Left lung (tissue), 4 donors: ENCODE measurements at regions not wholly inside any gene's neighbourhood (a gene's known extent, or its start where the extent isn't known, plus 50 kb on each side); places are given as distances from the start of the nearest gene placed in this dataset.
"Not testable (repeated sequence)": the region's sequence is repeated elsewhere in the genome, so short reads cannot be mapped to it uniquely, and the experiment has no call there.

Source experiments
- ATAC-seq: fragments of 200-7000 bp; cut with Tn5 transposase; one replicate; pipeline ENCODE4 v1.9.1; 2020; ENCODE audit warnings: moderate library complexity
- DNase-seq, 4 donors: peaks; one replicate each; pipeline ENCODE4 v3.0.0-alpha.2; 2013 to 2020
- H3K27ac ChIP-seq, 2 donors: fragments of 200-600 bp; sonication (generic) in 1 of 2; one replicate each; pipeline versions ENCODE4 v1.5.0 to v1.8.0; 2020 to 2021
- H3K27me3 ChIP-seq, 2 donors: fragments of 200-600 bp; sonication (generic) in 1 of 2; one replicate each; pipeline versions ENCODE4 v1.5.0 to v1.8.0; 2020 to 2021
- H3K36me3 ChIP-seq, 2 donors: fragments of 200-600 bp; sonication (generic) in 1 of 2; one replicate each; pipeline versions ENCODE4 v1.5.0 to v1.8.0; 2020 to 2021
- H3K4me1 ChIP-seq, 2 donors: fragments of 200-600 bp; one replicate each; pipeline ENCODE4 v1.8.0; 2021
- H3K4me3 ChIP-seq, 2 donors: fragments of 200-600 bp; sonication (generic) in 1 of 2; one replicate each; pipeline versions ENCODE4 v1.5.0 to v1.8.0; 2020 to 2021; ENCODE audit warnings: mild to moderate bottlenecking in 1 of 2
- H3K9me3 ChIP-seq, 2 donors: fragments of 200-600 bp; sonication (generic) in 1 of 2; one replicate each; pipeline versions ENCODE4 v1.5.0 to v1.8.0; 2020 to 2021
- CTCF ChIP-seq, 2 donors: fragments of 200-600 bp; sonication (generic) in 1 of 2; IDR thresholded peaks; one replicate each; pipeline versions ENCODE4 v1.5.0 to v1.8.0; 2021; ENCODE audit warnings: antibody characterized with exemption in 2 of 2
- intact Hi-C, 2 donors: fragments of 100-400 bp; cut with DNase I; formaldehyde crosslinking; loops; one replicate each; pipeline versions ENCODE4 v1.11.2 to v1.14.2; 2022
- donor health status: DM: no; HTN: yes; CAD: no.
- donor health status: DM: no; HTN: no; CAD: no.

- Histone ChIP-seq H3K4me3 (no peak overlapping the region), H3K27me3 (no peaks in the 10 kb centered on the region), H3K36me3 (no peaks in the 10 kb centered on the region), H3K4me1 (peaks cover 0 to 11% of the 10 kb centered on the region in 2 donors), H3K9me3 (no peaks in the 10 kb centered on the region), H3K27ac (no peak overlapping the region)
- TF ChIP-seq CTCF (IDR thresholded peaks at IDR 0.05) = no peak
- ATAC-seq (no peak), DNase-seq (no peak)
- intact Hi-C loops = no loop called here
Measured at GRCh38 chr12:92237762-92238523, 92.3 kb upstream of the BTG1 start.

DNA sequence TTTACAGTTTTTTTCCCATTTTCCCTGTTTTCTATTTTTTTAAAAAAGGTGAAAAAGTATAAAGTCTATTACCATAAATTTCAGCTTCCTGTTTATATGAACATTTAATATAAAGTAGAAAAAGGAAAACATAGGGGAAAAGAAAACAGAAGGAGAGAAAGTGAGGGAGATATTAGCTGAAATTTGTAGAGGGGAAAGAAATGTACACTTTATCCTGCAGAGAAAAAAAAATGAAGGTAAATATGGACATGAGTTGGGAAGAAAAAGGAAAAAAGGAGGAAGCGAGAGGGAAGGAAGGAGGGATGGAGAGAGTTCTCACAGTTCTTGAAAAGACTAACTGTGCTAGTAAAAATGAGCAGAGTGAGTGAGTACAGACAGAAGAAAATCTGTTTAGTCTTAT, 91.6 kb upstream of the BTG1 start:
- Histone ChIP-seq H3K9me3 (no peaks in the 10 kb centered on the region), H3K27ac (no peak overlapping the region), H3K36me3 (no peaks in the 10 kb centered on the region), H3K27me3 (no peaks in the 10 kb centered on the region), H3K4me3 (no peak overlapping the region), H3K4me1 (peaks cover 0 to 16% of the 10 kb centered on the region in 2 donors)
- DNase-seq = no peak
- intact Hi-C loops = no loop called here
- ATAC-seq = no peak
- no peak for TF ChIP-seq CTCF (IDR thresholded peaks at IDR 0.05)

- DNase-seq = no peak
- peaks cover 0 to 21% of the 10 kb centered on the region in 2 donors for H3K4me1 ChIP-seq
Measured at GRCh38 chr12:92235703-92236472, 90.2 kb upstream of the BTG1 start.

GRCh38 chr12:92234533-92234932, 88.9 kb upstream of the BTG1 start:
- Histone ChIP-seq H3K9me3 (no peaks in the 10 kb centered on the region), H3K4me3 (no peak overlapping the region), H3K36me3 (no peaks in the 10 kb centered on the region), H3K27ac (peak overlapping the region in 1 of 2 donors; percentile 45), H3K27me3 (no peaks in the 10 kb centered on the region), H3K4me1 (peaks cover 0 to 23% of the 10 kb centered on the region in 2 donors)
- TF ChIP-seq CTCF (IDR thresholded peaks at IDR 0.05) = no peak
- DNase-seq = no peak
- ATAC-seq = peak; percentile 26
- intact Hi-C loops = no loop called here

More at GRCh38 chr12:92235703-92236472, 90.2 kb upstream of the BTG1 start:
- ATAC-seq = no peak
- H3K27ac ChIP-seq = no peak overlapping the region
- no peaks in the 10 kb centered on the region for H3K27me3 ChIP-seq
- no peaks in the 10 kb centered on the region for H3K36me3 ChIP-seq
- no peak overlapping the region for H3K4me3 ChIP-seq
- TF ChIP-seq CTCF (IDR thresholded peaks at IDR 0.05) = no peak
- H3K9me3 ChIP-seq = no peaks in the 10 kb centered on the region
- intact Hi-C loops = no loop called here

- peak; percentile 36 for ATAC-seq
- Histone ChIP-seq H3K4me1 (peaks cover 0 to 23% of the 10 kb centered on the region in 2 donors), H3K27ac (peak overlapping the region in 1 of 2 donors; percentile 45), H3K9me3 (no peaks in the 10 kb centered on the region), H3K4me3 (no peak overlapping the region), H3K27me3 (no peaks in the 10 kb centered on the region), H3K36me3 (no peaks in the 10 kb centered on the region)
- no peak for TF ChIP-seq CTCF (IDR thresholded peaks at IDR 0.05)
- no peak for DNase-seq
- intact Hi-C loops = no loop called here
Measured at GRCh38 chr12:92233346-92234015, 87.8 kb upstream of the BTG1 start.

- intact Hi-C loops, H3K4me3 ChIP-seq, H3K36me3 ChIP-seq, H3K9me3 ChIP-seq, H3K27me3 ChIP-seq: not testable (repeated sequence)
- peak overlapping the region in 1 of 2 donors; percentile 54 for H3K27ac ChIP-seq
- DNase-seq (peak in 2 of 4 donors; percentile 53 to 62), ATAC-seq (peak; percentile 19)
- H3K4me1 ChIP-seq = peaks cover 0 to 23% of the 10 kb centered on the region in 2 donors
Measured at GRCh38 chr12:92232371-92232932, 86.8 kb upstream of the BTG1 start.

DNA sequence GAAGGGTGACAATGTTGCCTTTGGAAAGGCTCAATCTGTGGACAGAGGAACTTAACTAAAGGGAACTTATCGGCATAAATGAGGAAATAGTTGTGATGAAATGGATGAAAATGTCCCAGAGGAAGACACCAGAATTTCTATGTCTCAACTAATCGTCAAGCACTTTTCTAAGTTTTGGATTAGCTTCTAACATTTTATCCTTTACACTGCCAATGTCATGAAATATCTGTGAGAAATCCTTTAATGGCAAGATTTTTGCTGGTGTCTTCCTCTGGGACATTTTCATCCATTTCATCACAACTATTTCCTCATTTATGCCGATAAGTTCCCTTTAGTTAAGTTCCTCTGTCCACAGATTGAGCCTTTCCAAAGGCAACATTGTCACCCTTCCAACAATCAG, 86.3 kb upstream of the BTG1 start:
- H3K4me3 ChIP-seq, H3K27me3 ChIP-seq, H3K36me3 ChIP-seq, intact Hi-C loops, H3K9me3 ChIP-seq: not testable (repeated sequence)
- H3K27ac ChIP-seq = peak overlapping the region in 1 of 2 donors; percentile 69
- peaks cover 0 to 23% of the 10 kb centered on the region in 2 donors for H3K4me1 ChIP-seq
- peak; percentile 27 for ATAC-seq
- DNase-seq = peak in 2 of 4 donors; percentile 72 to 79
